ENCODE measurements at regions not wholly inside any gene's neighbourhood (a gene's known extent, or its start where the extent isn't known, plus 50 kb on each side); places are given as distances from the start of the nearest gene placed in this dataset.

GRCh38 chr3:110126065-110126464 lies 788.7 kb upstream of the DPPA4 start:
- FAIRE-seq: no peak

- no peak for FAIRE-seq
Measured at GRCh38 chr3:110133971-110134370, 796.6 kb upstream of the DPPA4 start.

- no peak for FAIRE-seq
Measured at GRCh38 chr3:110139048-110139447, 801.7 kb upstream of the DPPA4 start.

GRCh38 chr3:110139821-110140220 lies 802.5 kb upstream of the DPPA4 start:
- FAIRE-seq: no peak

- FAIRE-seq: no peak
Measured at GRCh38 chr3:110149763-110150162, 812.4 kb upstream of the DPPA4 start.

- no peak for FAIRE-seq
Measured at GRCh38 chr3:110157221-110157620, 819.9 kb upstream of the DPPA4 start.

DNA sequence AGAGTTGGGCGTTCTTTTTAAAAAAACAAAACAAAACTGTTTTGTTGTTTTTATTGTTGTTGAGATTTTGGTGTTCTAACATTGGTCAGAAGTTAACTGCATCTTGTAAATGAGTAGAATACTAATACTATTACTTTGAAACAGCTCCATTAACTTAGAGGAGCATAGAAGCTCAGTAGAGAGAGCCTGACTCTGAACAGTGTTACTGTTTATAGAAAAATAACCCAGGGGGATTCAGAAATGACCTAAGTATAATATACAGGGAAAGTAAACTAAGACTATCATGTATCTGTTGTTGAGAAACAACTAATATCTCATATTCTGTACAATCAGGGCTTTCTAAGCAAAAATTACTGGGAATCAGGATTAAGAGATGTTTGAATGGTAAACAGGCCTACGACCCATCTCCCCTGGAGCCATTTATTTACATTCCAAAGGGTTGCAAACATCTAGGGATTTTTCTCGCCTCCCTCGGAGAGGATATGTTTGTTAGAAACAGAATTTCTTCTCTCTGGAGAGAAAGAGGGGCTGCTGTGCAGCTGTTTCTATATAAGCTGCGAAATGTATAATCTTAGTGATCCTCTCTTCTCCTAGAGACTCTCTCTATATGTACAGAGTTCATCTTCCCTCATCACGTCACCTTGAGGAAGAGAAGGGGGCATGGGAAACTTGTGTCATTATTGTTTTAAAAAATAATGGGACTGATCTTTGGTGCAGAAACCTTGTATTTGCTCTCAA lies 827.5 kb upstream of the DPPA4 start:
- FAIRE-seq: peak; percentile 72

GRCh38 chr3:110165370-110165743 lies 828.0 kb upstream of the DPPA4 start:
- FAIRE-seq: no peak

DNA sequence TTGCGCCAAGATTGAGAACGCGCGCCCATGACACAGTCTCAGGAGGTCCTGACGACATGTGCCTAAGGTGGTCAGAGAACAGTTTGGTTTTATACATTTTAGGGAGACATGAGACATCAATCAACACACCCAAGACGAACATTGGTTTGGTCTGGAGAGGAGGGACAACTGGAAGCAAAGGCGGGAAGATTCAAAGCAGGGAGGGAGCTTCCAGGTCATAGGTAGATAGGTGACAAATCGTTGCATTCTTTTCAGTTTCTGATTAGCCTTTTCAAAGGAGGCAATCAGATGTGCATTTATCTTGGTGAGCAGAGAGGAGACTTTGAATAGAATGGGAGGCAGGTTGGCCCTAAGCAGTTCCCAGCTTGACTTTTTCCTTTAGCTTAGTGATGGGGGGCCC lies 828.4 kb upstream of the DPPA4 start:
- FAIRE-seq: no peak

DNA sequence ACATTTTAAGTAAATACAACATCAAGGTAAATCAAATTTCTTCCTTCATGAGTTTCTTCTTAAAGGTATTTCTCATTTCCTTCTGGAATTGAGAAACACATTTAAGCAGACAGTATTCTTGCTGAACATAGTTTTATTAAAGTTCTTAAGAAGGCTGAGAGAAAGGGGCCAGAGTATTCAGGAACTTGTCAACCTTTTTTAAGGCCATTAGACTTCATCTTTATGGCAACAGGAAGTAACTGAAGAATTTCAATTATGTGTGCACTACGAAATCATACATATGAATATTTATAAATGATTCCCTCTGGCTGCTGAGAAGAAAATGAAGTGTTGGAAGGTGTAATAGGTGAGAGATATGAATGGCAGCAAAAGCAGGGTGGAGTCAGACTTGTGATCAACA lies 829.4 kb upstream of the DPPA4 start:
- FAIRE-seq: no peak

GRCh38 chr3:110174908-110175307 lies 837.6 kb upstream of the DPPA4 start:
- FAIRE-seq: no peak

DNA sequence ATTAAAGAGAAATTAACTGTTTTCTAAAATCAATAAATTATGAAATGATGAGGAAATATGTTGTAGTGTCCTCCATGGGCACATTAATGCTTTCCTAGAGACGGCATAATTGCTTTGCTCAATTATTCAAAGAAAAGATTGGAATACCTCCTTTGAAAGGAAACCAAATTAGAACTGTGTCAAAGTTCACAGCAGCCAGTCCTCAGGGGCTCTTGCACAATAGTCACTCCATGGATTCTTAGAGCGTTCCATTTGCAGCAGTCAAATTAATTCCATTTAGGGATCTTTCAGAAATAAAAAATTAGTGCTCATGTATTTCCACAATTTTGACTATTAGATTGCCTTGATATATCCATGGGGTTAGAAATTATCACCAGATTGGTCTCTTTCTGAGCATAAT lies 841.6 kb upstream of the DPPA4 start:
- FAIRE-seq: no peak

GRCh38 chr3:110180733-110181132 lies 843.4 kb upstream of the DPPA4 start:
- no peak for FAIRE-seq

GRCh38 chr3:110181226-110181625 lies 843.9 kb upstream of the DPPA4 start:
- FAIRE-seq: no peak

DNA sequence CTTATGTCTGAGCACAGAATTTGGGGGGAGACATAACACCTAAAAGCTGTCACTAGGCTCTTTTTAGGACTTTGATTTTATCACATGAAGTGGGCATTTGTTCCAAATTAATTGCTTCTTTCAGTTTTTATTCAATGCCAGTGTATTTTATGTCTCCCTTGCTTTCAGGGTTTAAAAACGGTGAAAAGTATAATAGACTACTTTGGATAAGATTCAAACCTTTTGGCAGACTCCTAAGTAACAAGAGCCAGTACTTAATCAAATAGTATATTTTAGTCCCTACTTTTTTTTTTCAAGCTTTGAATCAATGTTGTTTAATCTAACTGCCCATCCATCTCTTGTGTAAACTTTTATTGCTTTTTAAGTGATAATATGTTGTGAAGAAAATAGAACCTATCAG lies 847.2 kb upstream of the DPPA4 start:
- FAIRE-seq: no peak

GRCh38 chr3:110193074-110193473 lies 855.7 kb upstream of the DPPA4 start:
- FAIRE-seq: no peak

- no peak for FAIRE-seq
Measured at GRCh38 chr3:110198717-110199587, 861.6 kb upstream of the DPPA4 start.

- FAIRE-seq: no peak
Measured at GRCh38 chr3:110199588-110199943, 862.2 kb upstream of the DPPA4 start.

DNA sequence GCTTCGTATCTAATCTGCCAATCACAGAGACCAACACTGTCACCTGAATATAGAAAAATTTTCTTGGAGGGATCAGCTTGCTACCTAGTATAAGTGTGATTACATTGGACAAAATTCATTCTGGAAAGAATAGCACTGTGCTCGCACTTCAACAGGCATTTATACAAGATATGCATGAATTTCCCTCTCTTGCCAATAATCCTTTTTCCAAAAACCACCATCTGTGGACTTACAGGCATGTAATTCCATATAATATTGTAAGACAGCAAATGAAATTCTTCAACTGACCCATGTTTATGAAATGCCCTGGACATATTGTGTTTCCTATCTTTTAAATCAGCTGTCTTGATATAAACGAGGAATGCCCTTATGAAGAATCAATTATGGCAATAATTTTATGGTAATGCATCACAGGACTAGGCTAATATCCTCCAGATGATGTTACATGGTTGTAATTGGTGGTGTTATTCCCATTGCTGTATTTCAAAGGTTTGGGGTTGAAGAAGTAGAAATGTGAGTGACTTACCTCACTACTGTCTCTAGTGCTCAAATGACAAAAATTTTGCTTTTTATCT lies 861.4 kb upstream of the NECTIN3 start:
- no peak for FAIRE-seq

DNA sequence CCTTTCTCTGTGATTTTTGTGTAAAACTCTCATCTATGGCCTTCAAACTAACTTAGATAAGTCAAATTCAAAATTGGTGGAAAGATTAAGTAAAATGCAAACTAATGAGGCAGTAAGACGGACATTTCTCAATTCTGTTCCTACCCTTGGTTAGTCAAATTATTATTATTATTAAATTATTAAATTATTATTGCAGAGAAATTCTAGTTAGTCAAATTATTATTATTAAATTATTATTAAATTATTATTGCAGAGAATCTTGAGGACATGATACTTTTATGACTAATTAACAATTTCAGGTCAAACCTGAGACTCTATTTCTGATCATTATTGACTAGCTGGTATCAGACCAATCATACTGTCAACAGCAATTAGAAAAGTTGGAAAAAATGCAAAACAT lies 845.0 kb upstream of the NECTIN3 start:
- no peak for FAIRE-seq

- no peak for FAIRE-seq
Measured at GRCh38 chr3:110227991-110228390, 843.6 kb upstream of the NECTIN3 start.

GRCh38 chr3:110234831-110235230 lies 836.8 kb upstream of the NECTIN3 start:
- no peak for FAIRE-seq

GRCh38 chr3:110236976-110237610 lies 834.5 kb upstream of the NECTIN3 start:
- no peak for FAIRE-seq

- no peak for FAIRE-seq
Measured at GRCh38 chr3:110243081-110243480, 828.5 kb upstream of the NECTIN3 start.
